K562 (cell line): ENCODE measurements at regions not wholly inside any gene's neighbourhood (a gene's known extent, or its start where the extent isn't known, plus 50 kb on each side); places are given as distances from the start of the nearest gene placed in this dataset.

Source experiments
- ATAC-seq: fragments of 200-7000 bp; cut with Tn5 transposase; 3 replicates; pipeline ENCODE4 v1.9.1; 2020; ENCODE audit warnings: moderate library complexity
- BruUV-seq: library from RNA; stranded (reverse); fragments of 400-500 nt; replicated peaks from 2 replicates; lab custom pipeline; 2021; lab: Mats Ljungman, UMichigan
- CTCF ChIA-PET: fragments of 300-600 bp; formaldehyde crosslinking; extraction: SDS; loops from one replicate; lab custom pipeline; 2021; ENCODE audit warnings: low intra/inter-chr PET ratio; lab: Yijun Ruan, JAX
- POLR2A ChIA-PET: fragments of 300-600, 350-650 bp; sonication (Branson Sonifier 250); formaldehyde crosslinking; extraction: SDS; loops from one replicate; lab custom pipeline; 2021; ENCODE audit warnings: antibody characterized with exemption, inconsistent platforms; lab: Yijun Ruan, JAX
- DNase-seq, 4 experiments: peaks; one replicate each; pipeline versions ENCODE4 v3.0.0 to v3.0.0-alpha.2; 2011 to 2018; ENCODE audit warnings: low spot score in 3 of 4, mixed read lengths in 3 of 4; ENCODE audit errors: extremely low read depth in 1 of 4
- FAIRE-seq: peaks from 2 replicates; lab custom pipeline; 2011; peaks lifted over from hg19 to GRCh38; lab: Jason Lieb, UNC
- H2AFZ ChIP-seq: 2 replicates; pipeline ENCODE4 v1.6.0; 2011; ENCODE audit warnings: low read depth, low read length, control low read depth, inconsistent platforms
- H3K27ac ChIP-seq: fragments of 200-600 bp; 3 replicates; pipeline ENCODE4 v1.8.0; 2011; ENCODE audit warnings: low read depth, mild to moderate bottlenecking, control low read depth, inconsistent platforms, low read length, moderate library complexity, mixed read lengths; ENCODE audit errors: extremely low read depth
- H3K27me3 ChIP-seq, 2 experiments: fragments of 300-600 bp in 1 of 2; 2 replicates in 1 of 2; 3 replicates in 1 of 2; pipeline versions ENCODE4 v1.6.0 to v1.8.0; 2011; ENCODE audit warnings: inconsistent platforms in 2 of 2, low read length in 2 of 2, mild to moderate bottlenecking in 1 of 2, mixed read lengths in 1 of 2, moderate library complexity in 1 of 2; ENCODE audit not compliant: control insufficient read depth in 2 of 2, insufficient read depth in 2 of 2
- H3K36me3 ChIP-seq: fragments of 300-600 bp; 3 replicates; pipeline ENCODE4 v1.8.0; 2011; ENCODE audit warnings: mild to moderate bottlenecking, low read length, inconsistent platforms; ENCODE audit not compliant: control insufficient read depth, insufficient read depth
- H3K4me1 ChIP-seq, 2 experiments: fragments of 200-600 bp in 1 of 2; replicated peaks in 1 of 2; 2 replicates in 1 of 2; 3 replicates in 1 of 2; pipeline versions ENCODE4 v1.5.1 to v1.8.0; 2011; ENCODE audit warnings: inconsistent platforms in 2 of 2, low read length in 2 of 2, mild to moderate bottlenecking in 1 of 2, mixed read lengths in 1 of 2, moderate library complexity in 1 of 2; ENCODE audit not compliant: control insufficient read depth in 2 of 2, insufficient read depth in 2 of 2
- H3K4me2 ChIP-seq: 2 replicates; pipeline ENCODE4 v1.6.1; 2011; ENCODE audit warnings: low read length, control low read depth, inconsistent platforms, mixed read lengths; ENCODE audit not compliant: insufficient read depth
- H3K4me3 ChIP-seq: fragments of 200-600 bp; sonication (generic), shearing (Covaris generic); 2 replicates; pipeline ENCODE4 v1.5.1; 2016; ENCODE audit warnings: control low read depth, inconsistent platforms
- H3K79me2 ChIP-seq: fragments of 200-600 bp; 3 replicates; pipeline ENCODE4 v1.8.0; 2011; ENCODE audit warnings: low read length, inconsistent platforms; ENCODE audit not compliant: control insufficient read depth, insufficient read depth
- H3K9ac ChIP-seq, 2 experiments: 2 replicates each; pipeline versions ENCODE4 v1.6.0 to v1.6.1; 2011; ENCODE audit warnings: low read depth in 2 of 2, low read length in 2 of 2, control low read depth in 1 of 2, inconsistent platforms in 1 of 2, mild to moderate bottlenecking in 1 of 2, mixed read lengths in 1 of 2; ENCODE audit not compliant: insufficient read depth in 1 of 2
- H3K9me1 ChIP-seq: one replicate; pipeline ENCODE4 v1.6.0; 2011; ENCODE audit warnings: inconsistent platforms, mild to moderate bottlenecking, low read length, moderate library complexity; ENCODE audit not compliant: control insufficient read depth, insufficient read depth
- H3K9me3 ChIP-seq: replicated peaks from 2 replicates; pipeline ENCODE4 v1.5.1; 2011; ENCODE audit warnings: low read depth, low read length, inconsistent platforms; ENCODE audit not compliant: control insufficient read depth, insufficient read depth
- H4K20me1 ChIP-seq: replicated peaks from 2 replicates; pipeline ENCODE4 v1.6.1; 2011; ENCODE audit warnings: low read length, inconsistent platforms, mixed read lengths; ENCODE audit not compliant: control insufficient read depth, insufficient read depth
- ATF2 ChIP-seq: sonication (generic); formaldehyde crosslinking; IDR thresholded peaks from 2 replicates; pipeline ENCODE4 v1.8.1; 2022; ENCODE audit warnings: missing genetic modification reagents
- CAMTA2 ChIP-seq: fragments of 250-450 bp; sonication (Bioruptor Pico); conservative IDR thresholded peaks from 2 replicates; pipeline ENCODE4 v1.5.1; 2022
- ESRRB ChIP-seq: fragments of 250-450 bp; sonication (Bioruptor Pico); IDR thresholded peaks from 2 replicates; pipeline ENCODE4 v1.5.0; 2020; ENCODE audit warnings: mild to moderate bottlenecking, moderate library complexity, borderline replicate concordance
- HLTF ChIP-seq: fragments of 450-650 bp; IDR thresholded peaks from 2 replicates; pipeline ENCODE4 v1.6.1; 2016
- MCM7 ChIP-seq, 2 experiments: fragments of 450-650 bp; IDR thresholded peaks; 2 replicates each; pipeline ENCODE4 v1.6.1; 2016 to 2018
- MED1 ChIP-seq: sonication (generic); formaldehyde crosslinking; IDR thresholded peaks from 2 replicates; pipeline ENCODE4 v1.8.1; 2023; ENCODE audit warnings: missing genetic modification reagents, borderline replicate concordance
- MYBL2 ChIP-seq, 2 experiments: fragments of 450-650 bp in 1 of 2; sonication (generic) in 1 of 2; formaldehyde crosslinking in 1 of 2; IDR thresholded peaks; 2 replicates each; pipeline versions ENCODE4 v1.6.1 to v1.8.1; 2017 to 2022; ENCODE audit warnings: borderline replicate concordance in 1 of 2, inconsistent platforms in 1 of 2, low read depth in 1 of 2, mild to moderate bottlenecking in 1 of 2, missing genetic modification reagents in 1 of 2, moderate library complexity in 1 of 2
- SLC30A9 ChIP-seq: fragments of 250-450 bp; sonication (Bioruptor Pico); IDR thresholded peaks from 2 replicates; pipeline ENCODE4 v1.8.0; 2022; ENCODE audit warnings: mild to moderate bottlenecking, moderate library complexity
- SP1 ChIP-seq: sonication (generic); formaldehyde crosslinking; IDR thresholded peaks from 2 replicates; pipeline ENCODE4 v1.8.1; 2022; ENCODE audit warnings: mild to moderate bottlenecking, missing genetic modification reagents
- U2AF1 ChIP-seq: fragments of 200-400 bp; formaldehyde crosslinking; optimal IDR thresholded peaks from 2 replicates; pipeline ENCODE3; 2017; ENCODE audit warnings: mild to moderate bottlenecking, low read depth, low read length, moderate library complexity
- USF2 ChIP-seq: sonication (generic); formaldehyde crosslinking; IDR thresholded peaks from 2 replicates; pipeline ENCODE4 v1.5.0; 2020; ENCODE audit warnings: missing genetic modification reagents
- WHSC1 ChIP-seq: IDR thresholded peaks from one replicate; pipeline ENCODE4 v1.6.1; 2012; ENCODE audit warnings: low read length, control low read depth, inconsistent platforms
- ZBTB17 ChIP-seq: fragments of 450-650 bp; formaldehyde crosslinking; IDR thresholded peaks from 2 replicates; pipeline ENCODE4 v1.4.0; 2020; ENCODE audit warnings: mild to moderate bottlenecking
- ZNF23 ChIP-seq: fragments of 250-450 bp; sonication (Bioruptor Pico); IDR thresholded peaks from 2 replicates; pipeline ENCODE4 v1.4.0; 2020; ENCODE audit warnings: mild to moderate bottlenecking
- ZNF75A ChIP-seq: fragments of 450-650 bp; formaldehyde crosslinking; IDR thresholded peaks from 2 replicates; pipeline ENCODE4 v1.4.0; 2020; ENCODE audit warnings: mild to moderate bottlenecking
- ZNF778 ChIP-seq: fragments of 450-650 bp; formaldehyde crosslinking; IDR thresholded peaks from 2 replicates; pipeline ENCODE4 v1.4.0; 2020; ENCODE audit warnings: mild to moderate bottlenecking, moderate library complexity
- WGBS: fragments of 100-300 bp; shearing (Covaris generic); methylation state at CpG from one replicate; pipeline ENCODE4 v1.1.6; 2016; ENCODE audit warnings: low coverage, mixed read lengths; ENCODE audit not compliant: insufficient coverage; ENCODE audit errors: missing lambda C conversion rate; 5-methylcytosine and 5-hydroxymethylcytosine counted together
- in situ Hi-C: fragments of 300-500 bp; cut with MboI; formaldehyde crosslinking; loops from 4 replicates; pipeline ENCODE4 v1.15.0; 2018; ENCODE audit warnings: inconsistent platforms, mixed read lengths
- intact Hi-C: fragments of 100-400 bp; cut with micrococcal nuclease; formaldehyde crosslinking; loops from 2 replicates; pipeline ENCODE4 v1.14.2; 2022

GRCh38 chr14:101250336-101250947, 310.9 kb upstream of the DIO3 start (continued):
- no peak for TF ChIP-seq ZNF75A (CRISPR knock-in tag)
- TF ChIP-seq ESRRB (CRISPR knock-in tag), result no peak
- no peak for TF ChIP-seq HLTF
- no peak for TF ChIP-seq ZNF778 (CRISPR knock-in tag)
- no peak for TF ChIP-seq ZBTB17 (CRISPR knock-in tag)
- TF ChIP-seq WHSC1, result no peak
- TF ChIP-seq SLC30A9 (CRISPR knock-in tag), result no peak
- TF ChIP-seq ATF2 (CRISPR knock-in tag), result no peak
- no peak for TF ChIP-seq MCM7 (IDR thresholded peaks at IDR 0.05)

- Histone ChIP-seq H3K9me1 (no peaks in the 10 kb centered on the region), H3K4me2 (no peak overlapping the region), H2AFZ (no peak overlapping the region), H3K4me1 (no peaks in the 10 kb centered on the region), H3K79me2 (no peaks in the 10 kb centered on the region), H3K36me3 (no peaks in the 10 kb centered on the region), H3K27me3 (peaks cover 0 to 64% of the 10 kb centered on the region in 2 experiments; a peak in 3 of 5 replicates), H3K9ac (no peak overlapping the region), H4K20me1 (no peaks in the 10 kb centered on the region), H3K9me3 (no peaks in the 10 kb centered on the region), H3K27ac (no peak overlapping the region), H3K4me3 (no peak overlapping the region)
- no TSS peak for BruUV-seq
- 0% methylated on average over 9 of the region's 15 CpGs for WGBS
- intact Hi-C loops (no loop called here), in situ Hi-C loops (no loop called here)
- DNase-seq (no peak), ATAC-seq (no peak), FAIRE-seq (no peak)
- CTCF ChIA-PET, result no interaction called here
- POLR2A ChIA-PET, result interaction anchor here (0.7 kb wide), 1 partner anchor 83 kb away, joined by 3 read pairs; no protein-coding TSS in a partner anchor
- TF ChIP-seq USF2 (CRISPR knock-in tag) (no peak), CAMTA2 (no peak), U2AF1 (no peak), SP1 (CRISPR knock-in tag) (no peak), MED1 (CRISPR knock-in tag) (no peak), ZNF23 (CRISPR knock-in tag) (no peak), MYBL2 (IDR thresholded peaks at IDR 0.05; ENCODE audit: low read depth) (no peak), MYBL2 (CRISPR knock-in tag; IDR thresholded peaks at IDR 0.05; ENCODE audit: borderline replicate concordance) (no peak)
These were observed 310.1 kb upstream of the DIO3 start for GRCh38 chr14:101250948-101251811.
